GM13977 (cell line): ENCODE measurements at regions not wholly inside any gene's neighbourhood (a gene's known extent, or its start where the extent isn't known, plus 50 kb on each side); places are given as distances from the start of the nearest gene placed in this dataset.
"Not testable (repeated sequence)": the region's sequence is repeated elsewhere in the genome, so short reads cannot be mapped to it uniquely, and the experiment has no call there.

Experiments
- DNase-seq: peaks from one replicate; pipeline ENCODE4 v3.0.0; 2012; ENCODE audit warnings: low spot score
- CTCF ChIP-seq: IDR thresholded peaks from 2 replicates; pipeline ENCODE4 v1.5.1; 2012; ENCODE audit warnings: mild to moderate bottlenecking, control low read depth; ENCODE audit not compliant: insufficient read depth; ENCODE audit errors: extremely low read depth, missing control alignments
- in situ Hi-C: fragments of 300-500 bp; cut with MboI; formaldehyde crosslinking; loops from one replicate; pipeline ENCODE4 v1.12.0; 2022; ENCODE audit warnings: low sequenced_read_pairs, low pct_unique_long_range_greater_than_20kb, mixed read lengths, inconsistent platforms; ENCODE audit not compliant: unreplicated experiment

DNA sequence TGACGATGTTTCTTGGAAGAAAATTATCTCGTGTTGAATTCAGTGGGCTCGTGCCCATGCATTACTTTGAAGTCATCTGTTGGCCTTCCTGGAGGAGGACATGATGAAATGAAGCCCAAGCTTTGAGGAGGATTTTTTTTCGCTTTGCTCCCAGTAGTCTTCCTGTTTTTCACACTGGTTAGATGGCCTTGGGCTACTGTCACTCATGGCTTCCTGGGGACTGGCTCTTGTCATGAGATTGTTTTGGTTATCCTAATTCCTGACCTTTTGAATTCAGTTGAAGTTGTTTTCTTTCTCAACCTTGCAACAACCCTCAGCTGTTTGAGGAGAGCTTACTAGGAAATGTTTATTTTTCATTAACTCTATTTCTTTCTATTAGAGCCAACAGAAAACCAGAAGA is 430.7 kb downstream of the HS3ST3B1 start:
- no peak for TF ChIP-seq CTCF
- in situ Hi-C loops = no loop called here
- no peak for DNase-seq

DNA sequence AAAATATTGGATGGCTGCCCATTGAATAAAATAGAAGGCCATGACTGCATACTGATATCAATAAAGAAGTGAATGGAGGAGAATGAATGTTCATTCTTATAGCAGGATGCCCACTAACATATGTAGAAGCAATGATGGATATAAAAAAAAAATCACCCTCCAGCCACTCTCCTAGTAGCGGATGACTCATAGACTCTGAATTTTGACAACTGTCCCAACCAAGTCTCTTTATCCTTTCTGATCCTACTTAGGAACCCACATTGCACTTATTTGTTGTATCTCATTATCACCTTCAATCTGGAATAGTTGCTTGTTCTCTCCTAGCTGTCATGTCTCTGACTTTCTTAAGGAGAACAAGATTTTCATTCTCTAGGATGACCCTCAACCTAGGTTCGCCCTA is 429.9 kb downstream of the HS3ST3B1 start:
- in situ Hi-C loops = no loop called here
- DNase-seq = no peak
- no peak for TF ChIP-seq CTCF

DNA sequence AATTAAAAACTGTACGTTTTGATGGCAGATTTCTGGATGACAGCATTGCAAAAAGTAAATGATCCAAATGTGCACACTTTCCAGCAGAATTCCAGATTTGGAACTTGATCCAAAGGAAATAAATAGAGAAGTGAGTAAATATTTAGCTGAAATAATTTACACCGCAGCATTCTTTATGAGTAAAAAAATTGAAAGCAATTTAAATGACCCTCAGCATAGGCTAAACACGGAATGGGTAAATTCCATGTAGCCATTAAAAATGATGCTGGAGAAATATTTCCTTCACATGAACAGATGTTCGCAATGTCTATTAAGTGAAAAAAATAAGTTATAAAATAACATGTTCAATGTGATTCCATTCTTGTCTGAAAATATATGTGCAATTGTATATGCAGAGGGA is 424.8 kb downstream of the HS3ST3B1 start:
- no peak for TF ChIP-seq CTCF
- DNase-seq = no peak
- in situ Hi-C loops = no loop called here

DNA sequence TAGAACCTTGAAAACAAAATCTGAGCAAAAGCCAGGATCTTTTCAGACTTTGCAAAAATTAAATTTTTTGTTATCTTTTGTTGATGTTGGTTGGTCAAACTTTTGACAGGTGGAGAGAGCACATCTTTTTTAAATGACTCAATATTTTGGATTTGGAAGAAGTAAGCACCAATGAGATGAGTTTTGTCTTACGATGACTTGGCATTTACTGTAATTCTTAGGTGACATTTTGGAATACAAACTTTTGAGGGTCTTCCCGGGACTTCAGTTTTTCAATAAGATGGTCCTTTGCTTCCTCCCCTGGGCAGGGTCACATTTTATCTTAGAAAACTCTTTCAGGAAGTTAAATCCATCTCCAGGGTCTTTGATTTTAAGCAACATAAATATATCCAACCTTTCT is 423.9 kb downstream of the HS3ST3B1 start:
- in situ Hi-C loops = no loop called here
- TF ChIP-seq CTCF = no peak
- no peak for DNase-seq

DNA sequence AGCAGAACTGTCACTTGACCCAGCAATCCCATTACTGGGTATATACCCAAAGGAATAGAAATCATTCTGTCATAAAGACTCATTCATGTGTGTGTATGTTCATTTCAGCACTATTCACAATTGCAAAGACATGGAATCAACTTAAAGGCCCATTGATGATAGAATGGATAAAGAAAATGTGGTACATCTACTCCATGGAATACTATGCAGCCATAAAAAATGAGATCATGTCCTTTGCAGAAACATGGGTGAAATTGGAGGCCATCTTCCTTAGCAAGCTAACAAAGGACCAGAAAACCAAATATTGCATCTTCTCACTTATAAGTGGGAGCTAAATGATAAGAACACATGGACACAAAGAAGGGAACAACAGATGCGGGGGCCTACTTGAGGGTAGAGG is 422.5 kb downstream of the HS3ST3B1 start:
- DNase-seq, in situ Hi-C loops: not testable (repeated sequence)

- DNase-seq = no peak
- in situ Hi-C loops = no loop called here
- TF ChIP-seq CTCF = no peak
These were observed 419.1 kb downstream of the HS3ST3B1 start for GRCh38 chr17:14719942-14720341.

- in situ Hi-C loops = no loop called here
- no peak for DNase-seq
- no peak for TF ChIP-seq CTCF
These were observed 417.0 kb downstream of the HS3ST3B1 start for GRCh38 chr17:14717859-14718258.
